NCI-H146 (cell line): ENCODE measurements at regions not wholly inside any gene's neighbourhood (a gene's known extent, or its start where the extent isn't known, plus 50 kb on each side); places are given as distances from the start of the nearest gene placed in this dataset.

Source experiments
- DNase-seq: peaks from one replicate; lab custom pipeline; 2025; lab: John Stamatoyannopoulos, UW

GRCh38 chr4:30600246-30601017 is 119.7 kb upstream of the PCDH7 start:
- no peak for DNase-seq

DNA sequence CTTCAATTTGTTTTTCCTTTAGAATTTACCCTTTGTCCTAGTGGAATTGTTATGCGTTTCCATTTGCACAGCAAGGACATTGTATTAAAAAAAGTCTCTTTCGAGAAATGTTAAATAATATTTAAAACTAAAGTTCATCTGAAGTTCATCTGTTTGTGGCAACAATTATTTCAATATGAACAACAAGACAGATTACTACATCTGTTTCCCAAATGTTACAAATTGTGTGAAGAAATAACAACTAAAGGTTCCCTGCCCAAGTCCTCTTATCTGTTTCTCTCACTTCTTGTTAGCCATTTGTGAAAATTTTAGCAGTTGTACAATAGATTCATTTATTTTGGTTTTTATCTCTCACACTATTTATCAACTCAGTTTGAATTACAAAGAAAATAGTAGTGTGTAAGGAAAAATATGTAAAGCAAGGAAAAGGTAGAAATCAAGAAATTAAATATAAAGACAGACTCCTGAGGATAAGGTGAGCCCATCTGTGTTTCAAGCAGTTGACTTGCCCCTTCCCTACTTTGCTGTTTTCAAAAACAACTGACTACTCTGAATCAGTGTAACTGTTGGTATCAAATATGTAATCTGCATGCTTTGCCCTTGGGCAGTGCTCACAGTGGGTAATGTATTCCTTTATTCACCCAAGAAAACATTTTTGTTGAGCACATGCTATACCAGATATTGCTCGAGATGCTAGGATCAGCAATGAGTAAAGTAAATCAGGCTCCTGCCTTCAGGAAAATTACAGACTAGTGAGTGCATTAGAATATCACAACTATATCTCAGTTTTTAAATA is 118.9 kb upstream of the PCDH7 start:
- no peak for DNase-seq

- DNase-seq, result no peak
These were observed 114.5 kb upstream of the PCDH7 start for GRCh38 chr4:30605616-30606190.

GRCh38 chr4:30610361-30610760 is 109.8 kb upstream of the PCDH7 start:
- DNase-seq, result no peak

- DNase-seq, result no peak
These were observed 105.4 kb upstream of the PCDH7 start for GRCh38 chr4:30614771-30615170.

GRCh38 chr4:30616942-30617646 is 103.1 kb upstream of the PCDH7 start:
- no peak for DNase-seq

- DNase-seq, result no peak
These were observed 102.3 kb upstream of the PCDH7 start for GRCh38 chr4:30617836-30618235.

DNA sequence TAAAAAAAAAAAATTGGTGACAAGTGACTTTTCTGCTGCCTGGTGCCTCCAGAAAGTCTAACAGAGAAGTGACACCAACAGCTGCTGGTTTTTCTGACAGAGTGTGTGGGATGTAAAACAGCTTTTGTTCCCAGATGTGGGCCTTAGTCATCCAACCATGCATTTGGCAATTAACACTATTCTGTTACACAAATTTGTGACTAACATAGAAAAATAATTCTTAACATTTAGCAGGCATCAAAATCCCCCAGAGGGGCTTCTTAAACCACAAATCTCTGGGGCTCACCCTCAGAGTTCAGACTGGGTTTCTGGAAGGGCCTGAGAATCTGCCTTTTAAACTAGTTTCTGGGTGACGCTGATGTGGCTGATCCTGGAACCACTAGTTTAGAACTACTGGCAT is 100.5 kb upstream of the PCDH7 start:
- no peak for DNase-seq

DNA sequence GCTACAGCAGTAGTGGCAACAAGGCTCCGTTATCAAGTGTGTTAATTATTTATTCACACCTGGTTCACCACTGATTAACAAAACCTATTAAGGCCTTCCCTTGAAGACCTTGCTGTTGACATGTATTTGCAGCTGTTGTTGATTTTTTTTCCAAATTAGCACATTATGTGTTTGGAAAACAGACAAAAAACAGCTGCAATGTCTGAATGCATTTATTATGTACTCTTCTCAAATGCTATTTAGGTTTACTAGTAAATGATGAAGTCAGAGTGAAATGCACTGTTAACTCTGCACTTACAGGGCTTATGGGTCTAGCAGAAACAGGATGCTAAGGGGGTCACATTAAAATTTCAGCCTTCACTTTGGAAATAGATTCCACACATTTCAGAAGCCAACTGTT is 99.5 kb upstream of the PCDH7 start:
- DNase-seq, result no peak

- no peak for DNase-seq
These were observed 89.7 kb upstream of the PCDH7 start for GRCh38 chr4:30630431-30630830.

DNA sequence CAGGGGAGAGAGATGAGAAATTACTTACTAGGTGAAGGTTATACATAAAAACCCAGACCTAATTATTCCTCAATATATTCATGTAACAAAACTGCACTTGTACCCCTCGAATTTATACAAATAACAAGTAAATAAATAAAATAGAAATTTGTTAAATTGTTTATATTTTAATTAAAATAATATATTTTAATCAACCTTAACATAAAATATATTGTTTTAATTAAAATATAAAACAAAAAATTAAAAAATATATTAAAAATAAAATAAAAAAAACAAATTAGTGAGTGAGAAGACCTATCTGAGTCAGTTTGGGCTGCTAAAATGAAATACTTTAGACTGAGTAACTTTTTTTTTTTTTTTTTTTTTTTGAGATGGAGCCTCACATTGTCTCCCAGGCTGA is 87.4 kb upstream of the PCDH7 start:
- no peak for DNase-seq

DNA sequence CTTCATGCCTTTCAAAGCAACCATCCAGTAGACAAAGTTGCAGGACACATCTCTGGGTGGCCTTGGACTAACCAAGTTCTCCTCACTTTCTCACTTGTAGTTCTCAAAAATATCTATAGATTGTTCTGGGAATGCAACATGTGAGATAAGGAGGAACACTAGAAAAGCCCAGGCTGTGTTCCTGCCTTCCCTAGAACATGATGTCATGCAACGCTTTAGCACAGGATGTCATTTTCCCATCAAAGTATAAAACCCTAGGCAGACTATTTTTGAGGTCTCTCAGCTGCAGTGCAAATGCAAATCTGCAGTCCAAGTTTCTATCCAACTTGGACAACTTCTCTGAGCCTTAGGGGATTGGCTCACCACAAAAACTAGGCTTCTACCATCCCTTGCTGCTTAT is 78.8 kb upstream of the PCDH7 start:
- DNase-seq, result no peak

- peak; percentile 55 for DNase-seq
These were observed 77.6 kb upstream of the PCDH7 start for GRCh38 chr4:30642567-30642966.

GRCh38 chr4:30653291-30653690 is 66.9 kb upstream of the PCDH7 start:
- no peak for DNase-seq

DNA sequence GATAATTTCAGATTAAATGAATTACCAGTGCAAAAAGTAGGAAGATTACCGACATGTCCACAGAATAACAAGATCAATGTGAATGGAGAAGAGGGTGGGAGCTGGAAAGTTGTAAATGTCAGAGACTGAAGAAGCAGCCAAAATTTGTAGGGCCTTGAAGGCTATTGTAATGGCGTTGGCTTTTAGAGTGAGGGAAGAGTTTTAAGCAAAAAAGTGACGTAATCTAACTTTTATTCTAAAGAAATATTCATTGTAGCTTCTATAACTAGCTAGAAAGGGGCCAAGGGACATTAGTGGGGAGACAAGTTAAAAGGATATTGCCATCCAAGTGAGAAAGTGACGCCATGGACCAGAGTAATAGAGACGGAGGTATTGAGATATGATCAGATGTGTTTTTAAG is 63.3 kb upstream of the PCDH7 start:
- no peak for DNase-seq

- DNase-seq, result no peak
These were observed 52.2 kb upstream of the PCDH7 start for GRCh38 chr4:30667919-30668318.

- no peak for DNase-seq
These were observed 50.0 kb upstream of the PCDH7 start for GRCh38 chr4:30670206-30670605.
